ENCODE measurements at regions not wholly inside any gene's neighbourhood (a gene's known extent, or its start where the extent isn't known, plus 50 kb on each side); places are given as distances from the start of the nearest gene placed in this dataset.

GRCh38 chr21:16323596-16323995 is 593.8 kb downstream of the USP25 start:
- TF ChIP-seq CTCF (IDR thresholded peaks at IDR 0.05 in 8 of 11, conservative IDR thresholded peaks at IDR 0.05 in 3 of 11) (no peak), POLR2A (IDR thresholded peaks at IDR 0.05) (no peak), POLR2AphosphoS5 (IDR thresholded peaks at IDR 0.05) (no peak)

Data from spleen (tissue), 7 donors.